DMS 273 (cell line): ENCODE measurements at regions not wholly inside any gene's neighbourhood (a gene's known extent, or its start where the extent isn't known, plus 50 kb on each side); places are given as distances from the start of the nearest gene placed in this dataset.
A peak's percentile ranks its signal among the peaks of the same experiment; 100 is the strongest.

Experiments
- DNase-seq: peaks from one replicate; lab custom pipeline; 2025; ENCODE audit not compliant: unreplicated experiment; lab: John Stamatoyannopoulos, UW

GRCh38 chr4:24419181-24420034 lies 164.9 kb downstream of the DHX15 start:
- peak; percentile 81 for DNase-seq

DNA sequence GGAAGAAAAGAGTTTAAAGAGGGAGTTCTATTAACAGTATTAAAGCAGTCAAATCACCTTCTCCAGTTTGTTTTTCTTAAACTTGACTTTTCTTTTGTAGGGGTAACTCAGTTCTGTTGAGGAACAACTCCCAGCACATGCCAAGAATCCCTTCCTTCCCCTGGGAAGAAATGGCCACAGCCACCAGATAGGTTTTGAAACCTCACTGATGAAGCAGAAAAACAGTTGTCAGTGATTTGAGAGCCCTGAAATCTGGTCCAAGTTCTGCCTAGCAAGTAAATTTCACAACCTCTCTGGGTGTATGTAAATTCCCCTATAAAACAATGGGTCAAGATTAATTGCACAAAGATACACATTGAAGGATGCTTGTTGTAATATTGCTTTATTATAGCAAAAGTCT lies 167.1 kb downstream of the DHX15 start:
- DNase-seq, result no peak

GRCh38 chr4:24416293-24416692 lies 168.1 kb downstream of the DHX15 start:
- DNase-seq, result no peak

DNA sequence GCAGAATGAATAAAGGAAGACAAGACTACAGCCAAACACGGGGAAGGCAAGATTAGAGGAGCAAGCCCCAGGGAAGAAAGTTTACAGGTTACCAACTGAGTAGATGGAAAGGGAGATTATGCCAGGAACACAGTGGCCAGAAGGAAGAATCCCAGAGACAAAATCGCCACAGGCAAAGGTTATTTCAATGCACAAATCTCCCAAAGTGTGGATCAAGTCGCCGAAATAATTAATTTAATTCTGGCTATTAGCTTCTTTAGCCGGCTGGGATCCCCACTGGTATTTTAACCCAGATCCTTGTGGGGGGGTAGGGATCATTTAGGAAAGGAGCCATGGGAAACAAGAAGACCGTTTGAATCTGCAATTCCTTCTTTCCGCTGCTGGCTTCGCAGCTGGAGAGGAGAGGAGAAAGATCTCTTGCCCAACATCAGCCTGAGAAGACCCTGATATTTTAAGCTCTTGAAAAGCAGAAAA lies 171.0 kb downstream of the DHX15 start:
- no peak for DNase-seq

GRCh38 chr4:24411806-24412205 lies 172.5 kb downstream of the DHX15 start:
- DNase-seq, result no peak

- no peak for DNase-seq
Measured at GRCh38 chr4:24411299-24411698, 173.1 kb downstream of the DHX15 start.

- DNase-seq, result no peak
Measured at GRCh38 chr4:24408640-24409039, 175.7 kb downstream of the DHX15 start.

- no peak for DNase-seq
Measured at GRCh38 chr4:24405926-24406325, 178.4 kb downstream of the DHX15 start.

- no peak for DNase-seq
Measured at GRCh38 chr4:24405341-24405740, 179.0 kb downstream of the DHX15 start.

- DNase-seq, result no peak
Measured at GRCh38 chr4:24404281-24404680, 180.1 kb downstream of the DHX15 start.

- DNase-seq, result no peak
Measured at GRCh38 chr4:24403265-24403664, 181.1 kb downstream of the DHX15 start.

DNA sequence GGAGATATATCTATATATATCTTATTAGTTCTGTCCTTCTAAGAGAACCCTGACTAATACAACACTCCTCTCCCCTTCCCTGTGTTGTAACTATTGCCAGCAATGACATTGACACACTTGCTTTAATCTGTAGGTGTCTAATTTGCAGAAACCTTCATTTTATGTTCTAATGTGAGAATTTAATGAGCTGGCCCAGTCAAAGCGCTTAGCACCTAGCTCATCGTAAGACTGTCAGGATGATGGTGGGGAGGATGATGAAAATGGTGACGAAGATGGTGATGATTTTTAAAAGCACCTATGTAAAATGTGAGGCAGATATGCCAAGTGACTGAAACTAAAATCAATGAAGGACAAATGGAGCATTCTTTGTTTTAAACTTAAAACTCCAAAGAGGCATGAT lies 183.8 kb downstream of the DHX15 start:
- no peak for DNase-seq

DNA sequence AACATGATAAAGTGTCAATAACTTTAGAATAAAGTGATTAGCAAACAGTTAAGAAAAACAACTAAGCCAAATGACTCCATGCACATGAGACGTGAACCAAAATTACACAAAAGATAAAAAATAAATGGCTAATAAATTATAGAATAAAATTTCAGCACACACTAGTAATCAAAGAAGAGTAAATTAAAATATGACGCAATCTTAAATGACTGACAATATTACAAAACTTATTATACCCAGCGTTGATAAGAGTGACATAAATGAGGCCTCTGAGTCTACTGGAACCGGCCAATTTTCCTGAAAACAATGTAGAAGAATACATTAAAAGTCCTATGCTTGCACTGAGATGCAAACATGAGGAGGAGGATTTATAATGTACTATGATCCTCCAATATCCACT lies 187.4 kb downstream of the DHX15 start:
- DNase-seq, result no peak

- DNase-seq, result no peak
Measured at GRCh38 chr4:24395937-24396336, 188.4 kb downstream of the DHX15 start.

DNA sequence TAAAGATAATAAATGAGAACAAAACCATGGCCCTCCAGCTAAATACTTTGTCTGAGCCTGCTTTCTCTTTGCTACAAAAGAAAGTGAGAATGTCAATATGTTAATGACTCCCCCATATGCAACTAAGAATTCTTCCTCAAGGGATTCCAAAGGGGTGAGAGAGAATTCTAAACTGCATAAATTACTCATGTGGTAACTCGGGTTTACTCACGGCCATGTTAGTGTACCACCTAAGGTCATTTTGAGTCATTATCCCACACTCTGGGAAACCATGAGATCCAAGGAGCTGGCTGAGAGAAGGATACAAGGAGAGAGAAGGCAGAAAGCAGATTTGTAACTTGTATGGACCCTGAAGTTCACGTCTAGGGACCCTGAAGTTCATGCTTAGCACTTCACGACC lies 190.3 kb downstream of the DHX15 start:
- no peak for DNase-seq

GRCh38 chr4:24392613-24393012 lies 191.7 kb downstream of the DHX15 start:
- DNase-seq, result no peak

- DNase-seq, result no peak
Measured at GRCh38 chr4:24382381-24382780, 202.0 kb downstream of the DHX15 start.

DNA sequence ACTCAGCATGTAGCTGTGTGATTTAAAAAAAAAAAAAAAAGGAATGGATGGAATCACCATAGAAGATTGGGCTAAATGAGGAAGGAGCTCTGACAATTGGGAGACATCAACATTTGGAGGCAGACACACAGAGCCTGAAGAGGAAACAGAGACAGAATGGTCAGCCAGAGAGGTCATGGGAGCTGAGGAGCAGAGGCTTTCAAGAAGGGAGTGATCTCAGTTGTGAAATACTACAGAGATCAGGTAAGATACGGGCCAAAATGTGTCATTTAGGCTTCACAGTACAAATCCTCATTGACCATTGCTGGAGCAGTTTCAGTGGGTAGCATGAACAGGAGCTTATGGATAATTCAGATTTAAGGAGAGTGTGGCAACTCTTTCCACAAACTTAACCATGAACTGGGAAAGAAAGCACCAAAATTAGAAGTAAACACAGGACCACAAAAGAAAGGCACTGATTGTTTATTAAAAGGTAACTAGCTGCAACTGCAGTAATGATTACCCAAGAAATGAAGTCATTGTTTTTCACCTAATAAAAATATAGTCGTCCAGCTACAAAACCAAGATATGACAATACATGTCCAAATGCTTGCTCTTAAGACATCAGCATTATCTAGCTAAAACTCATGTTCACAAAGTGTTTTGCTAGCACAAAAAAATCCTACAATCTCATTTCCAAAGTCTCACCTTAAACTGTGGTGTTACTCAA lies 203.2 kb downstream of the DHX15 start:
- DNase-seq, result no peak

GRCh38 chr4:24373704-24374103 lies 210.7 kb downstream of the DHX15 start:
- DNase-seq, result no peak

- no peak for DNase-seq
Measured at GRCh38 chr4:24372881-24373280, 211.5 kb downstream of the DHX15 start.

DNA sequence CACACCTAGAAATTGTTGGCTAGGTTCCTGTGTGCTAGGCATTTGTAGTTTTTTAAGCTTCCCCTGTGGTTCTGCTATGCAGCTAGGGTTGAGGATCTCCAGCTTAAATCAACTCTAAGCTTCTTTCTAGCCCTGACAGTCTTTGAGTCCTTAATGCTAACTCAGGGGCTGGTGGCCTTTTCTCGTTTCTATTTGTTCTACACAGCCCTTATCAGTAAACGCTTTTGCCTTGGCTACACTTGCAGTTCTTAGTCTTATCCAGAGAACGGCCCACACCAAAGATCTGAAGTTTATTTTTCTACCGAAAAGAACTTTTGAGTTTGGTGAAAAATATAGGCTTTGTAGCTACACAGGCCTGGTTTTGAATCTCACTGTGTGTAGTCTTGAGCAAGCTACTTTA lies 212.0 kb downstream of the DHX15 start:
- DNase-seq, result no peak

GRCh38 chr4:24370421-24370820 lies 213.9 kb downstream of the DHX15 start:
- DNase-seq, result no peak
